ENCODE measurements at regions not wholly inside any gene's neighbourhood (a gene's known extent, or its start where the extent isn't known, plus 50 kb on each side); places are given as distances from the start of the nearest gene placed in this dataset.

DNA sequence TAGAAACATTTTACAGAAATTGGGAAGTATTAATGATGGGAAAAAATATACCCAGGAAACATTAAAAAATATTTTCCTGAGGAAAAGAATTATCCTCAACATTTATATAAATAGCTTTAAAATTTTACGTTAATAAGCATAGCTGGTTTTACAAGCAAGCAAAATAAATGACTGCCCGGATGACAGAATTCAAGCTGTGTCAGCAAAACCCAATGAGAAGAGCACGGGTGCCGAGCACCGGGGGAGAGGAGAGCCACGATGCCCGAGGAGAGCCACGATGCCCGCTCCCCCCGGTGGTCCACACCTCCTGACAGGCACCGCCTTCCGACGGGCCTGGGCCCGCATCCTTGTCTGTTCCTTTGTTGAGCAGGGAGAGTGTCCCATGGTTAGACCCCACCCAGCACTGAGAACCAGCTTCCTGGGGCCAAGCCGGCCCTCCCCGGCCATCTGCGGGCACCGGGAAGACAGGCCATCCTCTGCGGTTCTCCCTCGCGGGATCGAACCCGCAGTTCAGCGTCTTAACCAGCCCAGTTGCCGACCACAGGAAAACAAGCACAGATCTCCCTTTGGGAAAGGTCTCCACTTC is 63.3 kb upstream of the PDE10A start:
- ChIA-PET POLR2A (no interaction called here), CTCF (interaction anchor here (0.7 to 0.9 kb wide), 3 partner anchors 8 to 287 kb away, joined by 3 to 4 read pairs (median 3); no protein-coding TSS in a partner anchor)
- Histone ChIP-seq H3K9me3 (ENCODE audit: control insufficient read depth, insufficient read depth, low read depth, low read length) (no peaks in the 10 kb centered on the region), H3K27ac (ENCODE audit: extremely low read depth, low read depth, low read length) (no peak overlapping the region), H3K4me1 (ENCODE audit: control insufficient read depth, insufficient read depth, low read length) (no peaks in the 10 kb centered on the region), H3K4me3 (ENCODE audit: low read depth, low read length) (no peak overlapping the region), H3K36me3 (ENCODE audit: control insufficient read depth in 2 of 2, insufficient read depth in 1 of 2, low read length in 2 of 2) (no peaks in the 10 kb centered on the region)
- TF ChIP-seq, protein P1, sequence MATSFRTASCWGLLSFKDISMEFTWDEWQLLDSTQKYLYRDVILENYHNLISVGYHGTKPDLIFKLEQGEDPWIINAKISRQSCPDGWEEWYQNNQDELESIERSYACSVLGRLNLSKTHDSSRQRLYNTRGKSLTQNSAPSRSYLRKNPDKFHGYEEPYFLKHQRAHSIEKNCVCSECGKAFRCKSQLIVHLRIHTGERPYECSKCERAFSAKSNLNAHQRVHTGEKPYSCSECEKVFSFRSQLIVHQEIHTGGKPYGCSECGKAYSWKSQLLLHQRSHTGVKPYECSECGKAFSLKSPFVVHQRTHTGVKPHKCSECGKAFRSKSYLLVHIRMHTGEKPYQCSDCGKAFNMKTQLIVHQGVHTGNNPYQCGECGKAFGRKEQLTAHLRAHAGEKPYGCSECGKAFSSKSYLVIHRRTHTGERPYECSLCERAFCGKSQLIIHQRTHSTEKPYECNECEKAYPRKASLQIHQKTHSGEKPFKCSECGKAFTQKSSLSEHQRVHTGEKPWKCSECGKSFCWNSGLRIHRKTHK (tag by site-specific recombination; IDR thresholded peaks at IDR 0.05) = no peak
- TF ChIP-seq, protein P2, sequence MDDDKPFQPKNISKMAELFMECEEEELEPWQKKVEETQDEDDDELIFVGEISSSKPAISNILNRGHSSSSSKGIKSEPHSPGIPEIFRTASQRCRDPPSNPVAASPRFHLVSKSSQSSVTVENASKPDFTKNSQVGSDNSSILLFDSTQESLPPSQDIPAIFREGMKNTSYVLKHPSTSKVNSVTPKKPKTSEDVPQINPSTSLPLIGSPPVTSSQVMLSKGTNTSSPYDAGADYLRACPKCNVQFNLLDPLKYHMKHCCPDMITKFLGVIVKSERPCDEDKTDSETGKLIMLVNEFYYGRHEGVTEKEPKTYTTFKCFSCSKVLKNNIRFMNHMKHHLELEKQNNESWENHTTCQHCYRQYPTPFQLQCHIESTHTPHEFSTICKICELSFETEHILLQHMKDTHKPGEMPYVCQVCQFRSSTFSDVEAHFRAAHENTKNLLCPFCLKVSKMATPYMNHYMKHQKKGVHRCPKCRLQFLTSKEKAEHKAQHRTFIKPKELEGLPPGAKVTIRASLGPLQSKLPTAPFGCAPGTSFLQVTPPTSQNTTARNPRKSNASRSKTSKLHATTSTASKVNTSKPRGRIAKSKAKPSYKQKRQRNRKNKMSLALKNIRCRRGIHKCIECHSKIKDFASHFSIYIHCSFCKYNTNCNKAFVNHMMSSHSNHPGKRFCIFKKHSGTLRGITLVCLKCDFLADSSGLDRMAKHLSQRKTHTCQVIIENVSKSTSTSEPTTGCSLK (tag by site-specific recombination; IDR thresholded peaks at IDR 0.05) = no peak
- no peak for TF ChIP-seq ZNF776 (tag by site-specific recombination; IDR thresholded peaks at IDR 0.05; ENCODE audit: borderline replicate concordance)
- no peak for TF ChIP-seq ZNF157 (tag by site-specific recombination; IDR thresholded peaks at IDR 0.05)
- TF ChIP-seq ZNF510 (tag by site-specific recombination; IDR thresholded peaks at IDR 0.05; ENCODE audit: insufficient replicate concordance) = no peak
- no peak for TF ChIP-seq ZNF10 (tag by site-specific recombination; IDR thresholded peaks at IDR 0.05)
- TF ChIP-seq, protein P3, sequence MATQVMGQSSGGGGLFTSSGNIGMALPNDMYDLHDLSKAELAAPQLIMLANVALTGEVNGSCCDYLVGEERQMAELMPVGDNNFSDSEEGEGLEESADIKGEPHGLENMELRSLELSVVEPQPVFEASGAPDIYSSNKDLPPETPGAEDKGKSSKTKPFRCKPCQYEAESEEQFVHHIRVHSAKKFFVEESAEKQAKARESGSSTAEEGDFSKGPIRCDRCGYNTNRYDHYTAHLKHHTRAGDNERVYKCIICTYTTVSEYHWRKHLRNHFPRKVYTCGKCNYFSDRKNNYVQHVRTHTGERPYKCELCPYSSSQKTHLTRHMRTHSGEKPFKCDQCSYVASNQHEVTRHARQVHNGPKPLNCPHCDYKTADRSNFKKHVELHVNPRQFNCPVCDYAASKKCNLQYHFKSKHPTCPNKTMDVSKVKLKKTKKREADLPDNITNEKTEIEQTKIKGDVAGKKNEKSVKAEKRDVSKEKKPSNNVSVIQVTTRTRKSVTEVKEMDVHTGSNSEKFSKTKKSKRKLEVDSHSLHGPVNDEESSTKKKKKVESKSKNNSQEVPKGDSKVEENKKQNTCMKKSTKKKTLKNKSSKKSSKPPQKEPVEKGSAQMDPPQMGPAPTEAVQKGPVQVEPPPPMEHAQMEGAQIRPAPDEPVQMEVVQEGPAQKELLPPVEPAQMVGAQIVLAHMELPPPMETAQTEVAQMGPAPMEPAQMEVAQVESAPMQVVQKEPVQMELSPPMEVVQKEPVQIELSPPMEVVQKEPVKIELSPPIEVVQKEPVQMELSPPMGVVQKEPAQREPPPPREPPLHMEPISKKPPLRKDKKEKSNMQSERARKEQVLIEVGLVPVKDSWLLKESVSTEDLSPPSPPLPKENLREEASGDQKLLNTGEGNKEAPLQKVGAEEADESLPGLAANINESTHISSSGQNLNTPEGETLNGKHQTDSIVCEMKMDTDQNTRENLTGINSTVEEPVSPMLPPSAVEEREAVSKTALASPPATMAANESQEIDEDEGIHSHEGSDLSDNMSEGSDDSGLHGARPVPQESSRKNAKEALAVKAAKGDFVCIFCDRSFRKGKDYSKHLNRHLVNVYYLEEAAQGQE (tag by site-specific recombination; IDR thresholded peaks at IDR 0.05) = no peak
- TF ChIP-seq, protein P4, sequence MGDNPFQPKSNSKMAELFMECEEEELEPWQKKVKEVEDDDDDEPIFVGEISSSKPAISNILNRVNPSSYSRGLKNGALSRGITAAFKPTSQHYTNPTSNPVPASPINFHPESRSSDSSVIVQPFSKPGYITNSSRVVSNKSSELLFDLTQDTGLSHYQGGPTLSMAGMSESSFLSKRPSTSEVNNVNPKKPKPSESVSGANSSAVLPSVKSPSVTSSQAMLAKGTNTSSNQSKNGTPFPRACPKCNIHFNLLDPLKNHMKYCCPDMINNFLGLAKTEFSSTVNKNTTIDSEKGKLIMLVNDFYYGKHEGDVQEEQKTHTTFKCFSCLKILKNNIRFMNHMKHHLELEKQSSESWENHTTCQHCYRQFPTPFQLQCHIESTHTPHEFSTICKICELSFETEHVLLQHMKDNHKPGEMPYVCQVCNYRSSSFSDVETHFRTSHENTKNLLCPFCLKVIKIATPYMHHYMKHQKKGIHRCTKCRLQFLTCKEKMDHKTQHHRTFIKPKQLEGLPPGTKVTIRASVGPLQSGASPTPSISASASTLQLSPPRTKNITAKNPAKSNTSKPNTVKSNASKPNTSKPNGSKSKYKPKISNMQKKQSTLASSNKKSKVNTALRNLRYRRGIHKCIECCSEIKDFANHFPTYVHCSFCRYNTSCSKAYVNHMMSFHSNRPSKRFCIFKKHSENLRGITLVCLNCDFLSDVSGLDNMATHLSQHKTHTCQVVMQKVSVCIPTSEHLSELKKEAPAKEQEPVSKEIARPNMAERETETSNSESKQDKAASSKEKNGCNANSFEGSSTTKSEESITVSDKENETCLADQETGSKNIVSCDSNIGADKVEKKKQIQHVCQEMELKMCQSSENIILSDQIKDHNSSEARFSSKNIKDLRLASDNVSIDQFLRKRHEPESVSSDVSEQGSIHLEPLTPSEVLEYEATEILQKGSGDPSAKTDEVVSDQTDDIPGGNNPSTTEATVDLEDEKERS (tag by site-specific recombination; IDR thresholded peaks at IDR 0.05) = no peak
- TF ChIP-seq ZNF654 (tag by site-specific recombination; IDR thresholded peaks at IDR 0.05; ENCODE audit: low read depth) = no peak
- TF ChIP-seq, protein P5, sequence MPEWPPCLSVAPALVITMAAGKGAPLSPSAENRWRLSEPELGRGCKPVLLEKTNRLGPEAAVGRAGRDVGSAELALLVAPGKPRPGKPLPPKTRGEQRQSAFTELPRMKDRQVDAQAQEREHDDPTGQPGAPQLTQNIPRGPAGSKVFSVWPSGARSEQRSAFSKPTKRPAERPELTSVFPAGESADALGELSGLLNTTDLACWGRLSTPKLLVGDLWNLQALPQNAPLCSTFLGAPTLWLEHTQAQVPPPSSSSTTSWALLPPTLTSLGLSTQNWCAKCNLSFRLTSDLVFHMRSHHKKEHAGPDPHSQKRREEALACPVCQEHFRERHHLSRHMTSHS (tag by site-specific recombination; IDR thresholded peaks at IDR 0.05) = no peak
- no peak for TF ChIP-seq KLF16 (tag by site-specific recombination; IDR thresholded peaks at IDR 0.05)
- no peak for TF ChIP-seq ZNF214 (tag by site-specific recombination; IDR thresholded peaks at IDR 0.05; ENCODE audit: borderline replicate concordance)
- no peak for TF ChIP-seq ZNF548 (tag by site-specific recombination; IDR thresholded peaks at IDR 0.05)
- no peak for TF ChIP-seq GLIS1 (tag by site-specific recombination; IDR thresholded peaks at IDR 0.05)

Measured in HEK293 (cell line).